ENCODE measurements at regions not wholly inside any gene's neighbourhood (a gene's known extent, or its start where the extent isn't known, plus 50 kb on each side); places are given as distances from the start of the nearest gene placed in this dataset.

DNA sequence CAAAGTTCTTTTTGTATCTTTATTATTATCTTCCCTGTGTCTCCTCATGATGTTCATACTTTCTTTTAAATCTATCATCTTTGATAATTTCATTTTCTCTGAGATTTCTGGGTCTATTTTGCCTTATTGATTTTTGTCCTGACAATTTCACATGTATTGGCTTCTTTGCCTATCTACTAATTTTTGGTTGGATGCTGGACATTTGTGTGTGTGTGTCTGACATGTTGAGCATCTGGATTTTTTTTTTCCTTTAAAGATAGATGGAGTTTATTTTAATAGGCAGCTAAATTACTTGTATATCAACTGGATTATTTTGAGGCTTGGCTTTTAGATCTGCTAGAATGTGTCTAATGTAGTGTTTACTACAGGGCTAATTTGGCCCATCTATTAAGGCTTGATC is 178.0 kb upstream of the MOCS2 start:
- no peak for DNase-seq (ENCODE audit: low spot score)
- Histone ChIP-seq H3K4me1 (ENCODE audit: control insufficient read depth in 4 of 4, insufficient read depth in 4 of 4, low read length in 3 of 4) (no peaks in the 10 kb centered on the region), H3K27me3 (ENCODE audit: control insufficient read depth in 4 of 4, insufficient read depth in 4 of 4, low read length in 3 of 4) (no peaks in the 10 kb centered on the region), H3K27ac (ENCODE audit: low read depth in 1 of 2, low read length in 2 of 2) (no peak overlapping the region), H3K4me3 (ENCODE audit: low read depth in 1 of 3, low read length in 3 of 3) (no peak overlapping the region), H3K36me3 (ENCODE audit: control insufficient read depth in 4 of 4, insufficient read depth in 3 of 4, low read depth in 1 of 4, low read length in 3 of 4) (no peaks in the 10 kb centered on the region), H3K9me3 (ENCODE audit: control insufficient read depth in 4 of 4, low read length in 3 of 4) (peaks cover 0 to 2% (median under 1%) of the 10 kb centered on the region in 4 donors), H3K9ac (ENCODE audit: low read depth in 1 of 2, low read length in 2 of 2) (no peak overlapping the region)
- TF ChIP-seq, protein P1, sequence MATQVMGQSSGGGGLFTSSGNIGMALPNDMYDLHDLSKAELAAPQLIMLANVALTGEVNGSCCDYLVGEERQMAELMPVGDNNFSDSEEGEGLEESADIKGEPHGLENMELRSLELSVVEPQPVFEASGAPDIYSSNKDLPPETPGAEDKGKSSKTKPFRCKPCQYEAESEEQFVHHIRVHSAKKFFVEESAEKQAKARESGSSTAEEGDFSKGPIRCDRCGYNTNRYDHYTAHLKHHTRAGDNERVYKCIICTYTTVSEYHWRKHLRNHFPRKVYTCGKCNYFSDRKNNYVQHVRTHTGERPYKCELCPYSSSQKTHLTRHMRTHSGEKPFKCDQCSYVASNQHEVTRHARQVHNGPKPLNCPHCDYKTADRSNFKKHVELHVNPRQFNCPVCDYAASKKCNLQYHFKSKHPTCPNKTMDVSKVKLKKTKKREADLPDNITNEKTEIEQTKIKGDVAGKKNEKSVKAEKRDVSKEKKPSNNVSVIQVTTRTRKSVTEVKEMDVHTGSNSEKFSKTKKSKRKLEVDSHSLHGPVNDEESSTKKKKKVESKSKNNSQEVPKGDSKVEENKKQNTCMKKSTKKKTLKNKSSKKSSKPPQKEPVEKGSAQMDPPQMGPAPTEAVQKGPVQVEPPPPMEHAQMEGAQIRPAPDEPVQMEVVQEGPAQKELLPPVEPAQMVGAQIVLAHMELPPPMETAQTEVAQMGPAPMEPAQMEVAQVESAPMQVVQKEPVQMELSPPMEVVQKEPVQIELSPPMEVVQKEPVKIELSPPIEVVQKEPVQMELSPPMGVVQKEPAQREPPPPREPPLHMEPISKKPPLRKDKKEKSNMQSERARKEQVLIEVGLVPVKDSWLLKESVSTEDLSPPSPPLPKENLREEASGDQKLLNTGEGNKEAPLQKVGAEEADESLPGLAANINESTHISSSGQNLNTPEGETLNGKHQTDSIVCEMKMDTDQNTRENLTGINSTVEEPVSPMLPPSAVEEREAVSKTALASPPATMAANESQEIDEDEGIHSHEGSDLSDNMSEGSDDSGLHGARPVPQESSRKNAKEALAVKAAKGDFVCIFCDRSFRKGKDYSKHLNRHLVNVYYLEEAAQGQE (IDR thresholded peaks at IDR 0.05): no peak
- no peak for TF ChIP-seq MAX (IDR thresholded peaks at IDR 0.05)
- no peak for TF ChIP-seq CTCF (IDR thresholded peaks at IDR 0.05; ENCODE audit: low read depth, low read length, missing input control)
- no peak for TF ChIP-seq GABPA (IDR thresholded peaks at IDR 0.05 in 1 of 2, conservative IDR thresholded peaks at IDR 0.05 in 1 of 2)
- TF ChIP-seq FOXA1 (IDR thresholded peaks at IDR 0.05): no peak
- no peak for TF ChIP-seq RAD21 (IDR thresholded peaks at IDR 0.05)
- TF ChIP-seq JUND (IDR thresholded peaks at IDR 0.05): no peak
- no peak for TF ChIP-seq EGR1 (IDR thresholded peaks at IDR 0.05; ENCODE audit: low read depth in 2 of 2)
- no peak for TF ChIP-seq FOXA2 (IDR thresholded peaks at IDR 0.05)
- TF ChIP-seq, protein P2, sequence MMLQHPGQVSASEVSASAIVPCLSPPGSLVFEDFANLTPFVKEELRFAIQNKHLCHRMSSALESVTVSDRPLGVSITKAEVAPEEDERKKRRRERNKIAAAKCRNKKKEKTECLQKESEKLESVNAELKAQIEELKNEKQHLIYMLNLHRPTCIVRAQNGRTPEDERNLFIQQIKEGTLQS (IDR thresholded peaks at IDR 0.05): no peak
- TF ChIP-seq HNF4A (conservative IDR thresholded peaks at IDR 0.05): no peak
- TF ChIP-seq, protein P3, sequence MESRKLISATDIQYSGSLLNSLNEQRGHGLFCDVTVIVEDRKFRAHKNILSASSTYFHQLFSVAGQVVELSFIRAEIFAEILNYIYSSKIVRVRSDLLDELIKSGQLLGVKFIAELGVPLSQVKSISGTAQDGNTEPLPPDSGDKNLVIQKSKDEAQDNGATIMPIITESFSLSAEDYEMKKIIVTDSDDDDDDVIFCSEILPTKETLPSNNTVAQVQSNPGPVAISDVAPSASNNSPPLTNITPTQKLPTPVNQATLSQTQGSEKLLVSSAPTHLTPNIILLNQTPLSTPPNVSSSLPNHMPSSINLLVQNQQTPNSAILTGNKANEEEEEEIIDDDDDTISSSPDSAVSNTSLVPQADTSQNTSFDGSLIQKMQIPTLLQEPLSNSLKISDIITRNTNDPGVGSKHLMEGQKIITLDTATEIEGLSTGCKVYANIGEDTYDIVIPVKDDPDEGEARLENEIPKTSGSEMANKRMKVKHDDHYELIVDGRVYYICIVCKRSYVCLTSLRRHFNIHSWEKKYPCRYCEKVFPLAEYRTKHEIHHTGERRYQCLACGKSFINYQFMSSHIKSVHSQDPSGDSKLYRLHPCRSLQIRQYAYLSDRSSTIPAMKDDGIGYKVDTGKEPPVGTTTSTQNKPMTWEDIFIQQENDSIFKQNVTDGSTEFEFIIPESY (IDR thresholded peaks at IDR 0.05): no peak
- no peak for TF ChIP-seq HNF4G (IDR thresholded peaks at IDR 0.05)

DNA sequence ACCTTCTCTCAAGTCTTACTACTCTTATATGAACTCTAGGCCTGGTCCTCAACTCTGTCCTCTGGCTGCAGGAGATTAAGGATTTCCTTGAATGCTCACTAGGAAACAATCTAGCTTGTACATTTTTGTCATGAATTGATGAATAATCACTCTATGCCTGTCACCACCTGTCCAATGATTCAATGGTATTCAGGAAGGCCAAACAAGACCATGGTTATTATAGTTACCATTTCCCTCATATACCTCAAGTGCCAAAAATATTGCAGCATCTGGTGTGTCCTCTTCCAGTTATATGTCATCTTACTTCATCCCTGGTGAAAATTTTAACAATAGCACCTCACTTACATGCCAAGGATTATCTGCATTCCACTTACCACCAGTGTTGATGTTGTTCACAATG is 179.0 kb upstream of the MOCS2 start:
- H3K27ac ChIP-seq (ENCODE audit: low read depth in 1 of 2, low read length in 2 of 2): no peak overlapping the region
- no peak for DNase-seq (ENCODE audit: low spot score)
- H3K4me3 ChIP-seq (ENCODE audit: low read depth in 1 of 3, low read length in 3 of 3): no peak overlapping the region
- H3K9me3 ChIP-seq (ENCODE audit: control insufficient read depth in 4 of 4, low read length in 3 of 4): peaks cover 0 to 2% (median under 1%) of the 10 kb centered on the region in 4 donors
- no peaks in the 10 kb centered on the region for H3K4me1 ChIP-seq (ENCODE audit: control insufficient read depth in 4 of 4, insufficient read depth in 4 of 4, low read length in 3 of 4)
- no peaks in the 10 kb centered on the region for H3K27me3 ChIP-seq (ENCODE audit: control insufficient read depth in 4 of 4, insufficient read depth in 4 of 4, low read length in 3 of 4)
- H3K9ac ChIP-seq (ENCODE audit: low read depth in 1 of 2, low read length in 2 of 2): no peak overlapping the region
- no peaks in the 10 kb centered on the region for H3K36me3 ChIP-seq (ENCODE audit: control insufficient read depth in 4 of 4, insufficient read depth in 3 of 4, low read depth in 1 of 4, low read length in 3 of 4)
- TF ChIP-seq NR2F2 (IDR thresholded peaks at IDR 0.05): no peak
- TF ChIP-seq, protein P2 (IDR thresholded peaks at IDR 0.05): no peak

All from liver (tissue), 7 donors.